ENCODE measurements at regions not wholly inside any gene's neighbourhood (a gene's known extent, or its start where the extent isn't known, plus 50 kb on each side); places are given as distances from the start of the nearest gene placed in this dataset.

- TF ChIP-seq ZNF160 (CRISPR knock-in tag; IDR thresholded peaks at IDR 0.05) (no peak), MAFG (CRISPR knock-in tag; IDR thresholded peaks at IDR 0.05) (no peak), KDM1A (CRISPR knock-in tag; IDR thresholded peaks at IDR 0.05) (no peak), SP1 (IDR thresholded peaks at IDR 0.05) (no peak), SP1 (CRISPR knock-in tag; IDR thresholded peaks at IDR 0.05) (no peak), LCORL (IDR thresholded peaks at IDR 0.05) (no peak), LCORL (CRISPR knock-in tag; IDR thresholded peaks at IDR 0.05) (peak; percentile 72; the same call in 1 of the 2 replicates), ZNF225 (CRISPR knock-in tag; IDR thresholded peaks at IDR 0.05) (no peak), ZSCAN5A (CRISPR knock-in tag; IDR thresholded peaks at IDR 0.05; ENCODE audit: borderline replicate concordance) (no peak), TMF1 (CRISPR knock-in tag; IDR thresholded peaks at IDR 0.05; ENCODE audit: low read depth) (no peak), HIVEP1 (CRISPR knock-in tag; IDR thresholded peaks at IDR 0.05) (no peak), GABPA (IDR thresholded peaks at IDR 0.05; ENCODE audit: low read depth, low read length) (no peak), GABPA (CRISPR knock-in tag; IDR thresholded peaks at IDR 0.05; ENCODE audit: low read depth) (no peak), FOXP1 (IDR thresholded peaks at IDR 0.05) (no peak), FOXP1 (CRISPR knock-in tag; IDR thresholded peaks at IDR 0.05) (peak; percentile 70; the same call in 1 of the 2 replicates), ZNF235 (CRISPR knock-in tag; IDR thresholded peaks at IDR 0.05; ENCODE audit: borderline replicate concordance) (no peak)
- TF ChIP-seq, protein P1, sequence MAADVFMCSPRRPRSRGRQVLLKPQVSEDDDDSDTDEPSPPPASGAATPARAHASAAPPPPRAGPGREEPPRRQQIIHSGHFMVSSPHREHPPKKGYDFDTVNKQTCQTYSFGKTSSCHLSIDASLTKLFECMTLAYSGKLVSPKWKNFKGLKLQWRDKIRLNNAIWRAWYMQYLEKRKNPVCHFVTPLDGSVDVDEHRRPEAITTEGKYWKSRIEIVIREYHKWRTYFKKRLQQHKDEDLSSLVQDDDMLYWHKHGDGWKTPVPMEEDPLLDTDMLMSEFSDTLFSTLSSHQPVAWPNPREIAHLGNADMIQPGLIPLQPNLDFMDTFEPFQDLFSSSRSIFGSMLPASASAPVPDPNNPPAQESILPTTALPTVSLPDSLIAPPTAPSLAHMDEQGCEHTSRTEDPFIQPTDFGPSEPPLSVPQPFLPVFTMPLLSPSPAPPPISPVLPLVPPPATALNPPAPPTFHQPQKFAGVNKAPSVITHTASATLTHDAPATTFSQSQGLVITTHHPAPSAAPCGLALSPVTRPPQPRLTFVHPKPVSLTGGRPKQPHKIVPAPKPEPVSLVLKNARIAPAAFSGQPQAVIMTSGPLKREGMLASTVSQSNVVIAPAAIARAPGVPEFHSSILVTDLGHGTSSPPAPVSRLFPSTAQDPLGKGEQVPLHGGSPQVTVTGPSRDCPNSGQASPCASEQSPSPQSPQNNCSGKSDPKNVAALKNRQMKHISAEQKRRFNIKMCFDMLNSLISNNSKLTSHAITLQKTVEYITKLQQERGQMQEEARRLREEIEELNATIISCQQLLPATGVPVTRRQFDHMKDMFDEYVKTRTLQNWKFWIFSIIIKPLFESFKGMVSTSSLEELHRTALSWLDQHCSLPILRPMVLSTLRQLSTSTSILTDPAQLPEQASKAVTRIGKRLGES (CRISPR knock-in tag; IDR thresholded peaks at IDR 0.05; ENCODE audit: borderline replicate concordance): no peak
- TF ChIP-seq, protein P2, sequence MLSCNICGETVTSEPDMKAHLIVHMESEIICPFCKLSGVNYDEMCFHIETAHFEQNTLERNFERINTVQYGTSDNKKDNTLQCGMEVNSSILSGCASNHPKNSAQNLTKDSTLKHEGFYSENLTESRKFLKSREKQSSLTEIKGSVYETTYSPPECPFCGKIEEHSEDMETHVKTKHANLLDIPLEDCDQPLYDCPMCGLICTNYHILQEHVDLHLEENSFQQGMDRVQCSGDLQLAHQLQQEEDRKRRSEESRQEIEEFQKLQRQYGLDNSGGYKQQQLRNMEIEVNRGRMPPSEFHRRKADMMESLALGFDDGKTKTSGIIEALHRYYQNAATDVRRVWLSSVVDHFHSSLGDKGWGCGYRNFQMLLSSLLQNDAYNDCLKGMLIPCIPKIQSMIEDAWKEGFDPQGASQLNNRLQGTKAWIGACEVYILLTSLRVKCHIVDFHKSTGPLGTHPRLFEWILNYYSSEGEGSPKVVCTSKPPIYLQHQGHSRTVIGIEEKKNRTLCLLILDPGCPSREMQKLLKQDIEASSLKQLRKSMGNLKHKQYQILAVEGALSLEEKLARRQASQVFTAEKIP (CRISPR knock-in tag; IDR thresholded peaks at IDR 0.05; ENCODE audit: borderline replicate concordance): no peak
- TF ChIP-seq, protein P3, sequence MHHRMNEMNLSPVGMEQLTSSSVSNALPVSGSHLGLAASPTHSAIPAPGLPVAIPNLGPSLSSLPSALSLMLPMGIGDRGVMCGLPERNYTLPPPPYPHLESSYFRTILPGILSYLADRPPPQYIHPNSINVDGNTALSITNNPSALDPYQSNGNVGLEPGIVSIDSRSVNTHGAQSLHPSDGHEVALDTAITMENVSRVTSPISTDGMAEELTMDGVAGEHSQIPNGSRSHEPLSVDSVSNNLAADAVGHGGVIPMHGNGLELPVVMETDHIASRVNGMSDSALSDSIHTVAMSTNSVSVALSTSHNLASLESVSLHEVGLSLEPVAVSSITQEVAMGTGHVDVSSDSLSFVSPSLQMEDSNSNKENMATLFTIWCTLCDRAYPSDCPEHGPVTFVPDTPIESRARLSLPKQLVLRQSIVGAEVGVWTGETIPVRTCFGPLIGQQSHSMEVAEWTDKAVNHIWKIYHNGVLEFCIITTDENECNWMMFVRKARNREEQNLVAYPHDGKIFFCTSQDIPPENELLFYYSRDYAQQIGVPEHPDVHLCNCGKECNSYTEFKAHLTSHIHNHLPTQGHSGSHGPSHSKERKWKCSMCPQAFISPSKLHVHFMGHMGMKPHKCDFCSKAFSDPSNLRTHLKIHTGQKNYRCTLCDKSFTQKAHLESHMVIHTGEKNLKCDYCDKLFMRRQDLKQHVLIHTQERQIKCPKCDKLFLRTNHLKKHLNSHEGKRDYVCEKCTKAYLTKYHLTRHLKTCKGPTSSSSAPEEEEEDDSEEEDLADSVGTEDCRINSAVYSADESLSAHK (CRISPR knock-in tag; IDR thresholded peaks at IDR 0.05; ENCODE audit: borderline replicate concordance): no peak
- TF ChIP-seq, protein P4, sequence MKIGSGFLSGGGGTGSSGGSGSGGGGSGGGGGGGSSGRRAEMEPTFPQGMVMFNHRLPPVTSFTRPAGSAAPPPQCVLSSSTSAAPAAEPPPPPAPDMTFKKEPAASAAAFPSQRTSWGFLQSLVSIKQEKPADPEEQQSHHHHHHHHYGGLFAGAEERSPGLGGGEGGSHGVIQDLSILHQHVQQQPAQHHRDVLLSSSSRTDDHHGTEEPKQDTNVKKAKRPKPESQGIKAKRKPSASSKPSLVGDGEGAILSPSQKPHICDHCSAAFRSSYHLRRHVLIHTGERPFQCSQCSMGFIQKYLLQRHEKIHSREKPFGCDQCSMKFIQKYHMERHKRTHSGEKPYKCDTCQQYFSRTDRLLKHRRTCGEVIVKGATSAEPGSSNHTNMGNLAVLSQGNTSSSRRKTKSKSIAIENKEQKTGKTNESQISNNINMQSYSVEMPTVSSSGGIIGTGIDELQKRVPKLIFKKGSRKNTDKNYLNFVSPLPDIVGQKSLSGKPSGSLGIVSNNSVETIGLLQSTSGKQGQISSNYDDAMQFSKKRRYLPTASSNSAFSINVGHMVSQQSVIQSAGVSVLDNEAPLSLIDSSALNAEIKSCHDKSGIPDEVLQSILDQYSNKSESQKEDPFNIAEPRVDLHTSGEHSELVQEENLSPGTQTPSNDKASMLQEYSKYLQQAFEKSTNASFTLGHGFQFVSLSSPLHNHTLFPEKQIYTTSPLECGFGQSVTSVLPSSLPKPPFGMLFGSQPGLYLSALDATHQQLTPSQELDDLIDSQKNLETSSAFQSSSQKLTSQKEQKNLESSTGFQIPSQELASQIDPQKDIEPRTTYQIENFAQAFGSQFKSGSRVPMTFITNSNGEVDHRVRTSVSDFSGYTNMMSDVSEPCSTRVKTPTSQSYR (CRISPR knock-in tag; IDR thresholded peaks at IDR 0.05; ENCODE audit: borderline replicate concordance): no peak
Observed at GRCh38 chr5:56464935-56465768, 232.0 kb upstream of the ANKRD55 start (continued).

All from HepG2 (cell line).